Nephron progenitor cell (in vitro differentiated cells): ENCODE measurements at regions not wholly inside any gene's neighbourhood (a gene's known extent, or its start where the extent isn't known, plus 50 kb on each side); places are given as distances from the start of the nearest gene placed in this dataset.

Source experiments
- DNase-seq: peaks from one replicate; pipeline ENCODE4 v3.0.0; 2021
- H3K27ac Mint-ChIP-seq: 2 replicates; pipeline ENCODE4 v1.8.0; 2021; ENCODE audit warnings: mild to moderate bottlenecking, moderate library complexity, mixed read lengths
- H3K27me3 Mint-ChIP-seq: 2 replicates; pipeline ENCODE4 v1.8.0; 2021; ENCODE audit warnings: mild to moderate bottlenecking, low read depth, mixed read lengths; ENCODE audit not compliant: poor library complexity
- H3K36me3 Mint-ChIP-seq: 2 replicates; pipeline ENCODE4 v1.8.0; 2021; ENCODE audit warnings: low read depth, mixed read lengths
- H3K4me1 Mint-ChIP-seq: 2 replicates; pipeline ENCODE4 v1.8.0; 2021; ENCODE audit warnings: mixed read lengths
- H3K4me3 Mint-ChIP-seq: 2 replicates; pipeline ENCODE4 v1.8.0; 2021; ENCODE audit warnings: mild to moderate bottlenecking, moderate library complexity, mixed read lengths
- H3K9me3 Mint-ChIP-seq: 2 replicates; pipeline ENCODE4 v1.8.0; 2021; ENCODE audit warnings: mild to moderate bottlenecking, moderate library complexity, mixed read lengths
- CTCF ChIP-seq: fragments of 200-600 bp; sonication (generic); IDR thresholded peaks from 2 replicates; pipeline ENCODE4 v1.5.0; 2021; ENCODE audit warnings: antibody characterized with exemption

GRCh38 chr10:28897617-28898464, 220.5 kb downstream of the BAMBI start:
- H3K4me3 Mint-ChIP-seq = no peak overlapping the region
- no peak for TF ChIP-seq CTCF
- H3K27ac Mint-ChIP-seq = peak overlapping the region; percentile 73
- H3K36me3 Mint-ChIP-seq = peaks cover 5% of the 10 kb centered on the region
- DNase-seq = no peak
- peaks cover 18% of the 10 kb centered on the region for H3K4me1 Mint-ChIP-seq
- peaks cover 4% of the 10 kb centered on the region for H3K27me3 Mint-ChIP-seq
- peaks cover 34% of the 10 kb centered on the region for H3K9me3 Mint-ChIP-seq

DNA sequence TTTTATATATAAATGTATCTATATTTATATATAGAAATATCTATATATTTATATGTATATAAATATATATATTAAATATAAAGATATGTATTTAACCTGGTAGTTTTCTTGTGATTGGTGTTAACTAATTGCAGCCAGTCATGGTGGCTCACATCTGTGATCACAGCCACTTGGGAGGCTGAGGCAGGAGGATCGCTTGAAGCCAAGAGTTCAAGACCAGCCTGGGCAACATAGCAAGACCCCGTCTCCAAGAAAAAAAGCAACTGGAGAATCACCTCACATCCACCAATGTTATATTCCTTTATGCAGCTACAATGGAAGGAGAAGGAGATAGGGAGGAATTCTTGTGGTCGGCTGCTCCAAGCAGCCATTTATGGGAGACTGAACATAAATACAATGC, 224.9 kb downstream of the BAMBI start:
- Mint-ChIP-seq H3K4me1 (peaks cover 46% of the 10 kb centered on the region), H3K36me3 (peaks cover 3% of the 10 kb centered on the region), H3K27ac (no peak overlapping the region), H3K9me3 (peaks cover 18% of the 10 kb centered on the region), H3K27me3 (no peaks in the 10 kb centered on the region), H3K4me3 (no peak overlapping the region)
- no peak for TF ChIP-seq CTCF
- DNase-seq = no peak

DNA sequence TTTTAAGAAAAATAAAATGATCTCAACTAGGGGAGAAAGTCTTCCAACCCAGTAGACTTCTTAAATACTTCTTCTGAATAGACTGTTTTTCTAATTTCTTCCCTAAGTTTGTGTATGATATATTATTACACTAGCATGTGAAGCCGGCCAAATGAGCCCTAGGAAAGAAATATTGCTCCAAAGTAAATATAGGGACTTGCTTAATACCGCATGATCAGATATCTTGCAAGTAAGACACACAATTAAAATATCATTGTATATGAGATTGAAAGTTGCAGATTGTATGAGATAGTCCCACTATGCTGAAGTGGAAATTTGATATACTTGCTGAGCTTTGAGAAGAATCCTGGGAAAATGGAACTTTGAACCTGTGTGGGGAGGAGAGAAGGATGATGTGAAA, 225.7 kb downstream of the BAMBI start:
- peaks cover 38% of the 10 kb centered on the region for H3K4me1 Mint-ChIP-seq
- peaks cover 12% of the 10 kb centered on the region for H3K9me3 Mint-ChIP-seq
- no peak for DNase-seq
- no peaks in the 10 kb centered on the region for H3K27me3 Mint-ChIP-seq
- no peaks in the 10 kb centered on the region for H3K36me3 Mint-ChIP-seq
- no peak overlapping the region for H3K27ac Mint-ChIP-seq
- TF ChIP-seq CTCF = no peak
- no peak overlapping the region for H3K4me3 Mint-ChIP-seq

GRCh38 chr10:28903736-28904135, 226.4 kb downstream of the BAMBI start:
- Mint-ChIP-seq H3K36me3 (no peaks in the 10 kb centered on the region), H3K9me3 (peaks cover 12% of the 10 kb centered on the region), H3K27ac (no peak overlapping the region), H3K27me3 (no peaks in the 10 kb centered on the region), H3K4me3 (no peak overlapping the region), H3K4me1 (peaks cover 37% of the 10 kb centered on the region)
- no peak for TF ChIP-seq CTCF
- no peak for DNase-seq

- Mint-ChIP-seq H3K36me3 (no peaks in the 10 kb centered on the region), H3K27ac (no peak overlapping the region)
- TF ChIP-seq CTCF = no peak
Measured at GRCh38 chr10:28905371-28905770, 228.1 kb downstream of the BAMBI start.

DNA sequence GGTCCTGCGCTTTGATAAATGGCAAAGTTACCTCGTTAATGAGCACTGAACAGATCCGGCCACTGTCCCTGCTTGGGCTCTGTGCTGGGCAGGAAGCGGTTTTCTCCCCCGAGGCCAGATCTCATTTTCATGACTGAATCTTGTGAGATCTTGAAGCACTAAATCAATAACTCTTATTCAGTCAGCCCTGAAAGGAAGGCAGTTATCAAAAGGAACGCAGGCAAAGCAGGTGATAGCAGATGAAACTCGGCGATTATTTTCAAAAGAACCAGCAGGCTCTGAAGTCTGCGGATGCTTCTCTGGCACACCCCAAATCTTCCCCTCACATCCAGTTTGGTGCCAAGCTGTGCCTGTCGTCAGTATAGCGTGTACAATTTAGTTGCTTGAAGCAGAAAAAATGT, 228.7 kb downstream of the BAMBI start:
- peak overlapping the region; percentile 31 for H3K27ac Mint-ChIP-seq
- no peak overlapping the region for H3K4me3 Mint-ChIP-seq
- H3K9me3 Mint-ChIP-seq = peaks cover 5% of the 10 kb centered on the region
- TF ChIP-seq CTCF = no peak
- DNase-seq = no peak
- H3K4me1 Mint-ChIP-seq = peaks cover 38% of the 10 kb centered on the region
- no peaks in the 10 kb centered on the region for H3K36me3 Mint-ChIP-seq
- no peaks in the 10 kb centered on the region for H3K27me3 Mint-ChIP-seq

More at GRCh38 chr10:28905371-28905770, 228.1 kb downstream of the BAMBI start:
- no peak overlapping the region for H3K4me3 Mint-ChIP-seq
- peaks cover 37% of the 10 kb centered on the region for H3K4me1 Mint-ChIP-seq
- H3K27me3 Mint-ChIP-seq = no peaks in the 10 kb centered on the region
- no peak for DNase-seq
- H3K9me3 Mint-ChIP-seq = peaks cover 11% of the 10 kb centered on the region
